PC-3 (cell line): ENCODE measurements at regions not wholly inside any gene's neighbourhood (a gene's known extent, or its start where the extent isn't known, plus 50 kb on each side); places are given as distances from the start of the nearest gene placed in this dataset.

Source experiments
- CTCF ChIP-seq: fragments of 300-600 bp; sonication (generic); conservative IDR thresholded peaks from 2 replicates; pipeline ENCODE4 v1.5.1; 2017; ENCODE audit warnings: antibody characterized with exemption, low read depth, mild to moderate bottlenecking, low read length
- EZH2 ChIP-seq: fragments of 300-600 bp; sonication (generic); IDR thresholded peaks from one replicate; pipeline ENCODE4 v1.6.1; 2017; ENCODE audit warnings: antibody characterized with exemption, mild to moderate bottlenecking, low read length; ENCODE audit not compliant: unreplicated experiment
- EZH2phosphoT487 ChIP-seq: fragments of 300-600 bp; sonication (generic); IDR thresholded peaks from 2 replicates; pipeline ENCODE4 v1.6.1; 2018; ENCODE audit warnings: mild to moderate bottlenecking, antibody characterized with exemption, low read length, borderline replicate concordance

- TF ChIP-seq CTCF (no peak), EZH2 (no peak), EZH2phosphoT487 (no peak)
Measured at GRCh38 chr13:100788540-100788939, 113.9 kb upstream of the TMTC4 start.
